Colonic mucosa (tissue), 4 donors: ENCODE measurements at regions not wholly inside any gene's neighbourhood (a gene's known extent, or its start where the extent isn't known, plus 50 kb on each side); places are given as distances from the start of the nearest gene placed in this dataset.

Experiments
- DNase-seq: peaks from one replicate; pipeline ENCODE4 v3.0.0-alpha.2; 2020
- H3K27ac ChIP-seq: fragments of 200-600 bp; one replicate; pipeline ENCODE4 v1.8.0; 2021
- H3K27me3 ChIP-seq: fragments of 200-600 bp; one replicate; pipeline ENCODE4 v1.8.0; 2021
- H3K36me3 ChIP-seq: fragments of 200-600 bp; one replicate; pipeline ENCODE4 v1.8.0; 2021
- H3K4me1 ChIP-seq: fragments of 200-600 bp; one replicate; pipeline ENCODE4 v1.8.0; 2021; ENCODE audit warnings: mild to moderate bottlenecking
- H3K4me3 ChIP-seq: fragments of 200-600 bp; one replicate; pipeline ENCODE4 v1.8.0; 2021
- H3K9ac ChIP-seq, 2 donors: one replicate each; pipeline ENCODE4 v1.7.0; 2013; ENCODE audit warnings: control low read depth in 2 of 2, low read depth in 2 of 2, low read length in 2 of 2
- H3K9me3 ChIP-seq: fragments of 200-600 bp; one replicate; pipeline ENCODE4 v1.8.0; 2021
- CTCF ChIP-seq: fragments of 200-600 bp; IDR thresholded peaks from one replicate; pipeline ENCODE4 v1.8.0; 2022; ENCODE audit warnings: antibody characterized with exemption, mild to moderate bottlenecking
- intact Hi-C: fragments of 100-400 bp; cut with DNase I; formaldehyde crosslinking; loops from one replicate; pipeline ENCODE4 v1.14.1; 2022
- donor health status: healthy.
- donor health status: DM: no; HTN: no; CAD: no.
- donor health status: DM: no; HTN: no; CAD: no.

- intact Hi-C loops, result no loop called here
- TF ChIP-seq CTCF, result no peak
- H3K4me1 ChIP-seq, result no peaks in the 10 kb centered on the region
- H3K9ac ChIP-seq, result no peak overlapping the region
- H3K36me3 ChIP-seq, result no peaks in the 10 kb centered on the region
- no peak overlapping the region for H3K4me3 ChIP-seq
- no peaks in the 10 kb centered on the region for H3K27me3 ChIP-seq
- H3K27ac ChIP-seq, result no peak overlapping the region
- DNase-seq, result no peak
- H3K9me3 ChIP-seq, result no peaks in the 10 kb centered on the region
These were observed 114.0 kb downstream of the CARTPT start for GRCh38 chr5:71832812-71833715.

- Histone ChIP-seq H3K27me3 (no peaks in the 10 kb centered on the region), H3K27ac (no peak overlapping the region), H3K4me3 (no peak overlapping the region), H3K36me3 (no peaks in the 10 kb centered on the region), H3K9ac (no peak overlapping the region), H3K9me3 (no peaks in the 10 kb centered on the region), H3K4me1 (no peaks in the 10 kb centered on the region)
- no peak for DNase-seq
- TF ChIP-seq CTCF, result no peak
- intact Hi-C loops, result no loop called here
These were observed 115.5 kb downstream of the CARTPT start for GRCh38 chr5:71834601-71835000.

- Histone ChIP-seq H3K4me3 (no peak overlapping the region), H3K36me3 (no peaks in the 10 kb centered on the region), H3K27me3 (no peaks in the 10 kb centered on the region), H3K27ac (no peak overlapping the region), H3K9ac (no peak overlapping the region), H3K9me3 (no peaks in the 10 kb centered on the region), H3K4me1 (no peaks in the 10 kb centered on the region)
- TF ChIP-seq CTCF, result no peak
- no peak for DNase-seq
- intact Hi-C loops, result no loop called here
These were observed 117.0 kb downstream of the CARTPT start for GRCh38 chr5:71836084-71836483.

GRCh38 chr5:71836559-71837112 is 117.6 kb downstream of the CARTPT start:
- H3K9ac ChIP-seq, result no peak overlapping the region
- DNase-seq, result no peak
- no peaks in the 10 kb centered on the region for H3K9me3 ChIP-seq
- no peak overlapping the region for H3K4me3 ChIP-seq
- no peaks in the 10 kb centered on the region for H3K4me1 ChIP-seq
- H3K27me3 ChIP-seq, result no peaks in the 10 kb centered on the region
- intact Hi-C loops, result no loop called here
- TF ChIP-seq CTCF, result no peak
- no peak overlapping the region for H3K27ac ChIP-seq
- no peaks in the 10 kb centered on the region for H3K36me3 ChIP-seq

- H3K4me3 ChIP-seq, result no peak overlapping the region
- intact Hi-C loops, result no loop called here
- no peaks in the 10 kb centered on the region for H3K36me3 ChIP-seq
- DNase-seq, result no peak
- no peak overlapping the region for H3K27ac ChIP-seq
- no peak for TF ChIP-seq CTCF
- H3K27me3 ChIP-seq, result no peaks in the 10 kb centered on the region
- H3K9ac ChIP-seq, result no peak overlapping the region
- no peaks in the 10 kb centered on the region for H3K4me1 ChIP-seq
- H3K9me3 ChIP-seq, result no peaks in the 10 kb centered on the region
These were observed 119.2 kb downstream of the CARTPT start for GRCh38 chr5:71838286-71838685.
